SH-SY5Y (cell line): ENCODE measurements at regions not wholly inside any gene's neighbourhood (a gene's known extent, or its start where the extent isn't known, plus 50 kb on each side); places are given as distances from the start of the nearest gene placed in this dataset.

Experiments
- GATA2 ChIP-seq: IDR thresholded peaks from 2 replicates; pipeline ENCODE4 v1.6.1; 2011; ENCODE audit warnings: mild to moderate bottlenecking, low read depth, low read length
- GATA3 ChIP-seq: IDR thresholded peaks from 2 replicates; pipeline ENCODE4 v1.6.1; 2011; ENCODE audit warnings: low read depth, mild to moderate bottlenecking, low read length, moderate library complexity

DNA sequence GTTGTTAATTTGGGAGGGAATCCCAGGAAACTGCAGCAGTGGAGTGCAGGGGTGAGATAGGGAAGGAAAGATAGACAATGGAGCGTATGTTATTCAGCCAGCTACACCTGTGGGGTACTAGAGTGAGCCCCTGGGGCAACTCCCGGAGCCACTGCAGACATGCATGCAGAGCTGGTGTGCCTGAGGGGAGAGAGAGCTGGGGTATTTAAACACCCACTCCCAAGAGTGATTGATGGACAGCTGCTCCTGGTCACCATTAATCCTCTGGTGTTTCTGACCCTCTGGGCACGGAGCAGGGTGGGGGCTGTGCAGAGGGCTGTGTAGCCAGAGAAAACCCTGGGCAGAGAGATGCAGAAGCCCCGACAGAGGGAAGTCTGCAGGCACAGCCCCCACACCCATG, 146.7 kb upstream of the CDH4 start:
- TF ChIP-seq GATA2 (no peak), GATA3 (no peak)
